Liver (tissue), 8 donors: ENCODE measurements at regions not wholly inside any gene's neighbourhood (a gene's known extent, or its start where the extent isn't known, plus 50 kb on each side); places are given as distances from the start of the nearest gene placed in this dataset.
A peak's percentile ranks its signal among the peaks of the same experiment; 100 is the strongest.
"Not testable (repeated sequence)": the region's sequence is repeated elsewhere in the genome, so short reads cannot be mapped to it uniquely, and the experiment has no call there.

ENCODE experiments used
- DNase-seq: peaks from one replicate; pipeline ENCODE4 v3.0.0-alpha.2; 2017; ENCODE audit warnings: low spot score
- H3K27ac ChIP-seq, 2 donors: one replicate each; pipeline ENCODE4 v1.7.0; 2013; ENCODE audit warnings: inconsistent platforms in 2 of 2, low read length in 2 of 2, control low read depth in 1 of 2, low read depth in 1 of 2, mild to moderate bottlenecking in 1 of 2
- H3K27me3 ChIP-seq, 4 donors: one replicate each; pipeline versions ENCODE4 v1.6.1 to v1.7.0; 2013; ENCODE audit warnings: low read length in 3 of 4, inconsistent platforms in 1 of 4, mild to moderate bottlenecking in 1 of 4, moderate library complexity in 1 of 4; ENCODE audit not compliant: control insufficient read depth in 4 of 4, insufficient read depth in 4 of 4
- H3K36me3 ChIP-seq, 4 donors: one replicate each; pipeline versions ENCODE4 v1.6.1 to v1.7.0; 2013; ENCODE audit warnings: low read length in 3 of 4, mild to moderate bottlenecking in 3 of 4, low read depth in 1 of 4, moderate library complexity in 1 of 4; ENCODE audit not compliant: control insufficient read depth in 4 of 4, insufficient read depth in 3 of 4
- H3K4me1 ChIP-seq, 4 donors: one replicate each; pipeline versions ENCODE4 v1.6.1 to v1.7.0; 2013; ENCODE audit warnings: low read length in 3 of 4, mild to moderate bottlenecking in 3 of 4, moderate library complexity in 1 of 4; ENCODE audit not compliant: control insufficient read depth in 4 of 4, insufficient read depth in 4 of 4
- H3K4me3 ChIP-seq, 3 donors: one replicate each; pipeline versions ENCODE4 v1.6.1 to v1.7.0; 2013; ENCODE audit warnings: low read length in 3 of 3, control low read depth in 1 of 3, low read depth in 1 of 3, mild to moderate bottlenecking in 1 of 3
- H3K9ac ChIP-seq, 2 donors: one replicate each; pipeline ENCODE4 v1.7.0; 2013; ENCODE audit warnings: low read length in 2 of 2, mild to moderate bottlenecking in 2 of 2, moderate library complexity in 2 of 2, control low read depth in 1 of 2, low read depth in 1 of 2
- H3K9me3 ChIP-seq, 4 donors: one replicate each; pipeline versions ENCODE4 v1.6.1 to v1.7.0; 2013; ENCODE audit warnings: low read length in 3 of 4; ENCODE audit not compliant: control insufficient read depth in 4 of 4
- ATF3 ChIP-seq: IDR thresholded peaks from 2 replicates; pipeline ENCODE4 v1.6.1; 2016; ENCODE audit warnings: antibody characterized with exemption
- CTCF ChIP-seq: fragments of 150-350 bp; IDR thresholded peaks from 2 replicates; pipeline ENCODE4 v1.5.1; 2017; ENCODE audit warnings: improper control_type of control experiment, low read depth, low read length; ENCODE audit not compliant: missing input control
- EGR1 ChIP-seq, 2 donors: IDR thresholded peaks; 2 replicates each; pipeline ENCODE4 v1.6.1; 2016 to 2018; ENCODE audit warnings: antibody characterized with exemption in 2 of 2, low read depth in 2 of 2
- FOXA1 ChIP-seq: IDR thresholded peaks from 2 replicates; pipeline ENCODE4 v1.6.1; 2016; ENCODE audit warnings: antibody characterized with exemption
- GABPA ChIP-seq, 2 donors: IDR thresholded peaks in 1 of 2; conservative IDR thresholded peaks in 1 of 2; 2 replicates each; pipeline ENCODE4 v1.6.1; 2016; ENCODE audit warnings: antibody characterized with exemption in 2 of 2, mild to moderate bottlenecking in 1 of 2, moderate library complexity in 1 of 2
- HNF4A ChIP-seq, 2 donors: conservative IDR thresholded peaks; 2 replicates each; pipeline ENCODE4 v1.6.1; 2016; ENCODE audit warnings: antibody characterized with exemption in 2 of 2, mild to moderate bottlenecking in 2 of 2
- HNF4G ChIP-seq: IDR thresholded peaks from 2 replicates; pipeline ENCODE4 v1.6.1; 2016; ENCODE audit warnings: antibody characterized with exemption
- JUND ChIP-seq, 2 donors: IDR thresholded peaks; 2 replicates each; pipeline ENCODE4 v1.6.1; 2016; ENCODE audit warnings: antibody characterized with exemption in 2 of 2
- MAX ChIP-seq: IDR thresholded peaks from 2 replicates; pipeline ENCODE4 v1.6.1; 2016; ENCODE audit warnings: antibody characterized with exemption
- NR2F2 ChIP-seq: IDR thresholded peaks from 2 replicates; pipeline ENCODE4 v1.6.1; 2016; ENCODE audit warnings: antibody characterized with exemption
- RAD21 ChIP-seq, 2 donors: IDR thresholded peaks; 2 replicates each; pipeline ENCODE4 v1.6.1; 2016; ENCODE audit warnings: antibody characterized with exemption in 2 of 2, mild to moderate bottlenecking in 2 of 2
- RXRA ChIP-seq, 2 donors: IDR thresholded peaks; 2 replicates each; pipeline ENCODE4 v1.6.1; 2017 to 2018; ENCODE audit warnings: antibody characterized with exemption in 2 of 2, mild to moderate bottlenecking in 1 of 2
- SP1 ChIP-seq: IDR thresholded peaks from 2 replicates; pipeline ENCODE4 v1.6.1; 2018; ENCODE audit warnings: antibody characterized with exemption, mild to moderate bottlenecking
- TAF1 ChIP-seq: conservative IDR thresholded peaks from 2 replicates; pipeline ENCODE4 v1.6.1; 2016; ENCODE audit warnings: antibody characterized with exemption, mild to moderate bottlenecking
- YY1 ChIP-seq: IDR thresholded peaks from 2 replicates; pipeline ENCODE4 v1.6.1; 2016; ENCODE audit warnings: antibody characterized with exemption, mild to moderate bottlenecking
- WGBS: extraction: QIAGEN DNeasy Blood & Tissue Kit; methylation state at CpG from one replicate; pipeline ENCODE4 v1.1.7; 2013; 5-methylcytosine and 5-hydroxymethylcytosine counted together
- donor health status: healthy.
- donor health status: healthy.
- donor health status: healthy.
- donor health status: healthy.
- donor health status: healthy.

GRCh38 chr4:189861101-189861500 lies 79.6 kb upstream of the FRG1 start (continued):
- TF ChIP-seq CTCF (no peak), HNF4A (conservative IDR thresholded peaks at IDR 0.05) (no peak), RAD21 (IDR thresholded peaks at IDR 0.05) (no peak), SP1 (no peak), EGR1 (IDR thresholded peaks at IDR 0.05; ENCODE audit: low read depth in 2 of 2) (no peak), JUND (IDR thresholded peaks at IDR 0.05) (no peak), ATF3 (no peak), TAF1 (no peak), NR2F2 (no peak)

- H3K27ac ChIP-seq: no peak overlapping the region
- no peak for TF ChIP-seq TAF1
- no peak for TF ChIP-seq MAX
- TF ChIP-seq GABPA (IDR thresholded peaks at IDR 0.05 in 1 of 2, conservative IDR thresholded peaks at IDR 0.05 in 1 of 2): no peak
- TF ChIP-seq YY1: no peak
Measured at GRCh38 chr4:189869236-189869635, 71.4 kb upstream of the FRG1 start.

GRCh38 chr4:189870511-189871234 lies 70.0 kb upstream of the FRG1 start:
- Histone ChIP-seq H3K27ac (no peak overlapping the region), H3K27me3 (no peaks in the 10 kb centered on the region), H3K9ac (no peak overlapping the region), H3K4me1 (no peaks in the 10 kb centered on the region), H3K9me3 (no peaks in the 10 kb centered on the region), H3K36me3 (no peaks in the 10 kb centered on the region), H3K4me3 (no peak overlapping the region)
- WGBS: 86% methylated on average over 9 of the region's 9 CpGs
- TF ChIP-seq JUND (IDR thresholded peaks at IDR 0.05) (no peak), FOXA1 (no peak), HNF4G (no peak), TAF1 (no peak), RXRA (IDR thresholded peaks at IDR 0.05) (no peak), EGR1 (IDR thresholded peaks at IDR 0.05; ENCODE audit: low read depth in 2 of 2) (no peak), GABPA (IDR thresholded peaks at IDR 0.05 in 1 of 2, conservative IDR thresholded peaks at IDR 0.05 in 1 of 2) (no peak)
- DNase-seq: no peak

More at GRCh38 chr4:189869236-189869635, 71.4 kb upstream of the FRG1 start:
- no peak overlapping the region for H3K9ac ChIP-seq
- no peaks in the 10 kb centered on the region for H3K9me3 ChIP-seq
- no peak overlapping the region for H3K4me3 ChIP-seq
- no peak for DNase-seq
- H3K36me3 ChIP-seq: no peaks in the 10 kb centered on the region
- no peaks in the 10 kb centered on the region for H3K4me1 ChIP-seq
- no peaks in the 10 kb centered on the region for H3K27me3 ChIP-seq
- 78% methylated on average over 7 of the region's 7 CpGs for WGBS

- no peaks in the 10 kb centered on the region for H3K4me1 ChIP-seq
- H3K9me3 ChIP-seq: no peaks in the 10 kb centered on the region
- DNase-seq: no peak
- no peaks in the 10 kb centered on the region for H3K36me3 ChIP-seq
- no peak overlapping the region for H3K27ac ChIP-seq
- no peak overlapping the region for H3K9ac ChIP-seq
- H3K27me3 ChIP-seq: no peaks in the 10 kb centered on the region
- TF ChIP-seq SP1: no peak
- TF ChIP-seq YY1: no peak
- TF ChIP-seq GABPA (IDR thresholded peaks at IDR 0.05 in 1 of 2, conservative IDR thresholded peaks at IDR 0.05 in 1 of 2): no peak
- no peak for TF ChIP-seq JUND (IDR thresholded peaks at IDR 0.05)
- TF ChIP-seq MAX: no peak
- no peak for TF ChIP-seq HNF4G
- no peak for TF ChIP-seq ATF3
- TF ChIP-seq TAF1: no peak
- TF ChIP-seq CTCF: no peak
- no peak for TF ChIP-seq HNF4A (conservative IDR thresholded peaks at IDR 0.05)
- TF ChIP-seq FOXA1: no peak
- H3K4me3 ChIP-seq: no peak overlapping the region
- 90% methylated on average over 2 of the region's 2 CpGs for WGBS
Measured at GRCh38 chr4:189874591-189874990, 66.1 kb upstream of the FRG1 start.

GRCh38 chr4:189881190-189881589 lies 59.5 kb upstream of the FRG1 start:
- H3K4me3 ChIP-seq, H3K27me3 ChIP-seq, H3K27ac ChIP-seq, H3K4me1 ChIP-seq, H3K36me3 ChIP-seq, H3K9me3 ChIP-seq, H3K9ac ChIP-seq: not testable (repeated sequence)
- WGBS: 89% methylated on average over 15 of the region's 15 CpGs
- DNase-seq: peak; percentile 39
